Keratinocyte (primary cell): ENCODE measurements at regions not wholly inside any gene's neighbourhood (a gene's known extent, or its start where the extent isn't known, plus 50 kb on each side); places are given as distances from the start of the nearest gene placed in this dataset.

Experiments used
- DNase-seq: peaks from one replicate; pipeline ENCODE4 v3.0.0-alpha.2; 2011; ENCODE audit warnings: low read depth, missing footprints, low spot score
- FAIRE-seq: peaks from 2 replicates; lab custom pipeline; 2011; peaks lifted over from hg19 to GRCh38; lab: Jason Lieb, UNC
- H2AFZ ChIP-seq: 2 replicates; pipeline ENCODE4 v1.6.0; 2012; ENCODE audit warnings: low read length, control low read depth, inconsistent platforms; ENCODE audit not compliant: control insufficient read depth
- H3K27ac ChIP-seq: 2 replicates; pipeline ENCODE4 v1.5.1; 2011; ENCODE audit warnings: low read length; ENCODE audit not compliant: control insufficient read depth, insufficient read depth
- H3K27me3 ChIP-seq: 3 replicates; pipeline ENCODE4 v1.6.0; 2011; ENCODE audit warnings: low read length; ENCODE audit not compliant: control insufficient read depth, insufficient read depth; ENCODE audit errors: extremely low read depth
- H3K36me3 ChIP-seq, 2 experiments: 2 replicates in 1 of 2; 3 replicates in 1 of 2; pipeline ENCODE4 v1.5.1; 2011; ENCODE audit warnings: low read length in 2 of 2, mild to moderate bottlenecking in 1 of 2; ENCODE audit not compliant: control insufficient read depth in 2 of 2, insufficient read depth in 2 of 2; ENCODE audit errors: extremely low read depth in 1 of 2
- H3K4me1 ChIP-seq: 3 replicates; pipeline ENCODE4 v1.5.1; 2011; ENCODE audit warnings: low read length; ENCODE audit not compliant: control insufficient read depth, insufficient read depth; ENCODE audit errors: extremely low read depth
- H3K4me2 ChIP-seq: 3 replicates; pipeline ENCODE4 v1.6.0; 2011; ENCODE audit warnings: low read depth, low read length; ENCODE audit not compliant: control insufficient read depth, insufficient read depth; ENCODE audit errors: extremely low read depth
- H3K4me3 ChIP-seq, 3 experiments: fragments of 200-600 bp in 1 of 3; sonication (generic) in 1 of 3; 2 replicates in 2 of 3; 3 replicates in 1 of 3; pipeline ENCODE4 v1.5.1; 2011 to 2016; ENCODE audit warnings: low read length in 3 of 3, mild to moderate bottlenecking in 3 of 3, control low read depth in 2 of 3, inconsistent platforms in 1 of 3, low read depth in 1 of 3, mixed read lengths in 1 of 3, mixed run types in 1 of 3, moderate library complexity in 1 of 3; ENCODE audit not compliant: control insufficient read depth in 2 of 3, insufficient read depth in 2 of 3; ENCODE audit errors: extremely low read depth in 1 of 3
- H3K79me2 ChIP-seq: 2 replicates; pipeline ENCODE4 v1.6.0; 2012; ENCODE audit warnings: low read length; ENCODE audit not compliant: control insufficient read depth, insufficient read depth
- H3K9ac ChIP-seq: 3 replicates; pipeline ENCODE4 v1.6.0; 2011; ENCODE audit warnings: low read length; ENCODE audit not compliant: control insufficient read depth, insufficient read depth; ENCODE audit errors: extremely low read depth
- H3K9me1 ChIP-seq: 3 replicates; pipeline ENCODE4 v1.6.0; 2011; ENCODE audit warnings: low read length; ENCODE audit not compliant: control insufficient read depth, insufficient read depth; ENCODE audit errors: extremely low read depth
- H3K9me3 ChIP-seq: 2 replicates; pipeline ENCODE4 v1.5.1; 2012; ENCODE audit warnings: low read depth, low read length; ENCODE audit not compliant: control insufficient read depth
- H4K20me1 ChIP-seq: 3 replicates; pipeline ENCODE4 v1.6.0; 2011; ENCODE audit warnings: low read length; ENCODE audit not compliant: control insufficient read depth, insufficient read depth; ENCODE audit errors: extremely low read depth
- EZH2 ChIP-seq: IDR thresholded peaks from one replicate; pipeline ENCODE4 v1.6.1; 2012; ENCODE audit warnings: inconsistent platforms, mild to moderate bottlenecking, low read length, moderate library complexity
- dilution Hi-C: fragments of 300-500 bp; cut with MboI; formaldehyde crosslinking; loops from one replicate; pipeline ENCODE4 v1.7.0; 2020; ENCODE audit warnings: low sequenced_read_pairs; ENCODE audit not compliant: extremely low pct_ligation_motif_present
- TF ChIP-seq, protein P1 (sequence below), 3 experiments: IDR thresholded peaks in 1 of 3; conservative IDR thresholded peaks in 1 of 3; optimal IDR thresholded peaks in 1 of 3; 2 replicates in 2 of 3; 3 replicates in 1 of 3; pipeline versions ENCODE3 to v1.5.1; 2011; ENCODE audit warnings: low read length in 3 of 3, mild to moderate bottlenecking in 3 of 3, moderate library complexity in 2 of 3, control low read depth in 1 of 3, inconsistent platforms in 1 of 3; ENCODE audit not compliant: insufficient read depth in 2 of 3; ENCODE audit errors: extremely low read depth in 1 of 3

- Histone ChIP-seq H4K20me1 (no peaks in the 10 kb centered on the region), H3K9ac (no peak overlapping the region), H3K36me3 (no peaks in the 10 kb centered on the region), H3K4me3 (no peak overlapping the region), H3K27me3 (no peaks in the 10 kb centered on the region), H3K27ac (no peak overlapping the region), H3K9me3 (no peaks in the 10 kb centered on the region), H2AFZ (no peak overlapping the region), H3K4me1 (no peaks in the 10 kb centered on the region), H3K9me1 (no peaks in the 10 kb centered on the region), H3K79me2 (no peaks in the 10 kb centered on the region), H3K4me2 (no peak overlapping the region)
- TF ChIP-seq EZH2: no peak
- TF ChIP-seq, protein P1, sequence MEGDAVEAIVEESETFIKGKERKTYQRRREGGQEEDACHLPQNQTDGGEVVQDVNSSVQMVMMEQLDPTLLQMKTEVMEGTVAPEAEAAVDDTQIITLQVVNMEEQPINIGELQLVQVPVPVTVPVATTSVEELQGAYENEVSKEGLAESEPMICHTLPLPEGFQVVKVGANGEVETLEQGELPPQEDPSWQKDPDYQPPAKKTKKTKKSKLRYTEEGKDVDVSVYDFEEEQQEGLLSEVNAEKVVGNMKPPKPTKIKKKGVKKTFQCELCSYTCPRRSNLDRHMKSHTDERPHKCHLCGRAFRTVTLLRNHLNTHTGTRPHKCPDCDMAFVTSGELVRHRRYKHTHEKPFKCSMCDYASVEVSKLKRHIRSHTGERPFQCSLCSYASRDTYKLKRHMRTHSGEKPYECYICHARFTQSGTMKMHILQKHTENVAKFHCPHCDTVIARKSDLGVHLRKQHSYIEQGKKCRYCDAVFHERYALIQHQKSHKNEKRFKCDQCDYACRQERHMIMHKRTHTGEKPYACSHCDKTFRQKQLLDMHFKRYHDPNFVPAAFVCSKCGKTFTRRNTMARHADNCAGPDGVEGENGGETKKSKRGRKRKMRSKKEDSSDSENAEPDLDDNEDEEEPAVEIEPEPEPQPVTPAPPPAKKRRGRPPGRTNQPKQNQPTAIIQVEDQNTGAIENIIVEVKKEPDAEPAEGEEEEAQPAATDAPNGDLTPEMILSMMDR (optimal IDR thresholded peaks at IDR 0.05 in 1 of 3, IDR thresholded peaks at IDR 0.05 in 1 of 3, conservative IDR thresholded peaks at IDR 0.05 in 1 of 3; ENCODE audit: extremely low read depth in 1 of 3, insufficient read depth in 2 of 3, low read length in 3 of 3): no peak
- dilution Hi-C loops: no loop called here
- no peak for DNase-seq
- no peak for FAIRE-seq
Observed at GRCh38 chr1:73898540-73898939, 299.4 kb downstream of the LRRIQ3 start.

- dilution Hi-C loops: no loop called here
- Histone ChIP-seq H3K9ac (no peak overlapping the region), H3K36me3 (no peaks in the 10 kb centered on the region), H3K9me1 (no peaks in the 10 kb centered on the region), H3K4me3 (no peak overlapping the region), H3K9me3 (no peaks in the 10 kb centered on the region), H3K27ac (no peak overlapping the region), H3K79me2 (no peaks in the 10 kb centered on the region), H3K27me3 (no peaks in the 10 kb centered on the region), H4K20me1 (no peaks in the 10 kb centered on the region), H3K4me1 (no peaks in the 10 kb centered on the region), H3K4me2 (no peak overlapping the region), H2AFZ (no peak overlapping the region)
- FAIRE-seq: no peak
- TF ChIP-seq, protein P1 (optimal IDR thresholded peaks at IDR 0.05 in 1 of 3, IDR thresholded peaks at IDR 0.05 in 1 of 3, conservative IDR thresholded peaks at IDR 0.05 in 1 of 3; ENCODE audit: extremely low read depth in 1 of 3, insufficient read depth in 2 of 3, low read length in 3 of 3): no peak
- no peak for TF ChIP-seq EZH2
- DNase-seq: no peak
Observed at GRCh38 chr1:73887412-73887811, 310.6 kb downstream of the LRRIQ3 start.
